HepG2 (cell line): ENCODE measurements at regions not wholly inside any gene's neighbourhood (a gene's known extent, or its start where the extent isn't known, plus 50 kb on each side); places are given as distances from the start of the nearest gene placed in this dataset.

Source experiments
- ATAC-seq: fragments of 200-7000 bp; cut with Tn5 transposase; 3 replicates; pipeline ENCODE4 v1.9.1; 2020; ENCODE audit warnings: mild to moderate bottlenecking, moderate library complexity
- BruUV-seq: library from RNA; stranded (reverse); fragments of 400-500 nt; replicated peaks from 2 replicates; lab custom pipeline; 2021; lab: Mats Ljungman, UMichigan
- CTCF ChIA-PET: fragments of 300-600 bp; formaldehyde crosslinking; extraction: SDS; loops from one replicate; lab custom pipeline; 2021; ENCODE audit warnings: low total read pairs, inconsistent platforms, low intra/inter-chr PET ratio; lab: Yijun Ruan, JAX
- POLR2A ChIA-PET: fragments of 350-600 bp; sonication (Branson Sonifier 250); formaldehyde crosslinking; loops from one replicate; lab custom pipeline; 2020; ENCODE audit warnings: antibody characterized with exemption, inconsistent platforms; lab: Yijun Ruan, JAX
- DNase-seq: peaks from one replicate; pipeline ENCODE4 v3.0.0-alpha.2; 2015; ENCODE audit warnings: low spot score
- FAIRE-seq: peaks from 3 replicates; lab custom pipeline; 2011; peaks lifted over from hg19 to GRCh38; lab: Jason Lieb, UNC
- H2AFZ ChIP-seq: one replicate; pipeline ENCODE4 v1.6.1; 2011; ENCODE audit warnings: low read length, inconsistent platforms
- H3K27ac ChIP-seq: fragments of 300-600 bp; 3 replicates; pipeline ENCODE4 v1.8.0; 2011; ENCODE audit warnings: mixed run types, mild to moderate bottlenecking, mixed read lengths, low read length, inconsistent platforms; ENCODE audit not compliant: insufficient read depth; ENCODE audit errors: extremely low read length
- H3K27me3 ChIP-seq, 2 experiments: fragments of 200-600 bp in 1 of 2; 2 replicates in 1 of 2; 3 replicates in 1 of 2; pipeline versions ENCODE4 v1.6.0 to v1.8.0; 2011; ENCODE audit warnings: low read length in 2 of 2, mild to moderate bottlenecking in 2 of 2, moderate library complexity in 2 of 2, inconsistent platforms in 1 of 2; ENCODE audit not compliant: insufficient read depth in 2 of 2, control insufficient read depth in 1 of 2
- H3K36me3 ChIP-seq, 2 experiments: fragments of 200-600 bp in 1 of 2; replicated peaks in 1 of 2; 2 replicates in 1 of 2; 3 replicates in 1 of 2; pipeline versions ENCODE4 v1.5.1 to v1.8.0; 2011; ENCODE audit warnings: low read length in 2 of 2, inconsistent platforms in 1 of 2; ENCODE audit not compliant: insufficient read depth in 2 of 2, control insufficient read depth in 1 of 2
- H3K4me1 ChIP-seq: 2 replicates; pipeline ENCODE4 v1.5.1; 2012; ENCODE audit warnings: low read length, inconsistent platforms; ENCODE audit not compliant: insufficient read depth
- H3K4me2 ChIP-seq: 2 replicates; pipeline ENCODE4 v1.6.0; 2011; ENCODE audit warnings: low read depth, low read length, inconsistent platforms
- H3K4me3 ChIP-seq, 3 experiments: fragments of 200-600 bp in 1 of 3; sonication (generic), shearing (Covaris generic) in 1 of 3; replicated peaks in 1 of 3; 2 replicates each; pipeline ENCODE4 v1.5.1; 2011 to 2016; ENCODE audit warnings: low read length in 3 of 3, inconsistent platforms in 2 of 3, low read depth in 2 of 3, mild to moderate bottlenecking in 2 of 3, control low read depth in 1 of 3, mixed read lengths in 1 of 3; ENCODE audit not compliant: insufficient read depth in 1 of 3
- H3K79me2 ChIP-seq: one replicate; pipeline ENCODE4 v1.6.1; 2011; ENCODE audit warnings: low read length, inconsistent platforms; ENCODE audit not compliant: insufficient read depth
- H3K9ac ChIP-seq: 2 replicates; pipeline ENCODE4 v1.6.0; 2011; ENCODE audit warnings: mild to moderate bottlenecking, low read depth, low read length, inconsistent platforms; ENCODE audit not compliant: insufficient read depth
- H3K9me3 ChIP-seq: 2 replicates; pipeline ENCODE4 v1.5.1; 2012; ENCODE audit warnings: mild to moderate bottlenecking, low read length
- H4K20me1 ChIP-seq: 2 replicates; pipeline ENCODE4 v1.6.0; 2011; ENCODE audit warnings: inconsistent platforms, mild to moderate bottlenecking, low read length, moderate library complexity; ENCODE audit not compliant: insufficient read depth
- DNMT3B ChIP-seq: conservative IDR thresholded peaks from 2 replicates; pipeline ENCODE4 v1.6.1; 2016; ENCODE audit warnings: missing biosample characterization, control low read depth
- ELF3 ChIP-seq: IDR thresholded peaks from 2 replicates; pipeline ENCODE4 v1.6.1; 2016; ENCODE audit warnings: missing genetic modification reagents, missing compliant biosample characterization
- FOXC1 ChIP-seq: sonication (generic); formaldehyde crosslinking; IDR thresholded peaks from 2 replicates; pipeline ENCODE4 v1.8.0; 2022; ENCODE audit warnings: mild to moderate bottlenecking, missing genetic modification reagents, borderline replicate concordance
- ZNF598 ChIP-seq: sonication (generic); formaldehyde crosslinking; IDR thresholded peaks from 2 replicates; pipeline ENCODE4 v1.5.1; 2020; ENCODE audit warnings: mild to moderate bottlenecking, missing genetic modification reagents, borderline replicate concordance
- ZNF850 ChIP-seq: sonication (generic); formaldehyde crosslinking; conservative IDR thresholded peaks from 2 replicates; pipeline ENCODE4 v1.9.0; 2021; ENCODE audit warnings: mild to moderate bottlenecking, missing genetic modification reagents
- WGBS: methylation state at CpG from one replicate; pipeline ENCODE4 v1.1.6; 2017; ENCODE audit warnings: low lambda C conversion rate; 5-methylcytosine and 5-hydroxymethylcytosine counted together
- in situ Hi-C: cut with HindIII; loops from 2 replicates; pipeline ENCODE4 v1.10.0; 2017; ENCODE audit warnings: low pct_unique_long_range_greater_than_20kb; ENCODE audit not compliant: extremely low pct_ligation_motif_present
- intact Hi-C: fragments of 100-400 bp; cut with micrococcal nuclease; formaldehyde crosslinking; loops from one replicate; pipeline ENCODE4 v1.10.0; 2022; ENCODE audit not compliant: unreplicated experiment
- TF ChIP-seq, protein P1 (sequence below): sonication (generic); formaldehyde crosslinking; conservative IDR thresholded peaks from 2 replicates; pipeline ENCODE4 v1.4.0; 2020; ENCODE audit warnings: missing genetic modification reagents
- TF ChIP-seq, protein P2 (sequence below): sonication (generic); formaldehyde crosslinking; IDR thresholded peaks from 2 replicates; pipeline ENCODE4 v1.4.0; 2020; ENCODE audit warnings: mild to moderate bottlenecking, missing genetic modification reagents
- TF ChIP-seq, protein P3 (sequence below): sonication (generic); formaldehyde crosslinking; IDR thresholded peaks from 2 replicates; pipeline ENCODE4 v1.5.1; 2020; ENCODE audit warnings: missing genetic modification reagents, mild to moderate bottlenecking, borderline replicate concordance
- TF ChIP-seq, protein P4 (sequence below): sonication (generic); formaldehyde crosslinking; IDR thresholded peaks from 2 replicates; pipeline ENCODE4 v1.4.0; 2020; ENCODE audit warnings: missing genetic modification reagents, borderline replicate concordance

DNA sequence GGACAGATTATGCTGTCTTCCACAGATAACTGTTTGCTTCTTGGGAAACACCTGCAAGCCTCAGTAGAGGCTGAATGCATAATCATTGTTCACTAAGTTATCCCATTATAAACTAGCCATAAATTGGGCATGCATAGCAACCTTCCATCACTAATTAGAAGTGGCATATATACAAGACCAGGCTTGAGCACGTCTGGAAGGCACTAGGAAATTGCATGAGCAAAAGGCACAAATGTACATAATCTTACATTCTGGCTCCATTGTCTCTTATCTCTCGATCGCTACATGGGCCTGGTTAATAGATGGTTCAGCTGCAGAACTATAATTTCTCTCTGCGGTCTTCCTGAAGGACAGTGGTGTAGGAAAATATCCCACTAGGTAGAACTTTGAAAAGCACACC, 679.2 kb downstream of the RPL10L start:
- Histone ChIP-seq H3K79me2 (no peaks in the 10 kb centered on the region), H4K20me1 (no peaks in the 10 kb centered on the region), H3K9ac (no peak overlapping the region), H3K27me3 (no peaks in the 10 kb centered on the region), H3K9me3 (peaks cover 68% of the 10 kb centered on the region), H3K36me3 (no peaks in the 10 kb centered on the region), H2AFZ (no peak overlapping the region), H3K4me1 (no peaks in the 10 kb centered on the region), H3K4me2 (no peak overlapping the region), H3K4me3 (no peak overlapping the region), H3K27ac (no peak overlapping the region)
- no peak for DNase-seq
- BruUV-seq = no TSS peak
- intact Hi-C loops (no loop called here), in situ Hi-C loops (no loop called here)
- no peak for ATAC-seq
- POLR2A ChIA-PET = no interaction called here
- FAIRE-seq = no peak
- 2% methylated on average over 4 of the region's 4 CpGs for WGBS
- CTCF ChIA-PET = no interaction called here
- TF ChIP-seq, protein P1, sequence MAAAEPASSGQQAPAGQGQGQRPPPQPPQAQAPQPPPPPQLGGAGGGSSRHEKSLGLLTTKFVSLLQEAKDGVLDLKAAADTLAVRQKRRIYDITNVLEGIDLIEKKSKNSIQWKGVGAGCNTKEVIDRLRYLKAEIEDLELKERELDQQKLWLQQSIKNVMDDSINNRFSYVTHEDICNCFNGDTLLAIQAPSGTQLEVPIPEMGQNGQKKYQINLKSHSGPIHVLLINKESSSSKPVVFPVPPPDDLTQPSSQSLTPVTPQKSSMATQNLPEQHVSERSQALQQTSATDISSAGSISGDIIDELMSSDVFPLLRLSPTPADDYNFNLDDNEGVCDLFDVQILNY (CRISPR knock-in tag) = no peak
- TF ChIP-seq, protein P2, sequence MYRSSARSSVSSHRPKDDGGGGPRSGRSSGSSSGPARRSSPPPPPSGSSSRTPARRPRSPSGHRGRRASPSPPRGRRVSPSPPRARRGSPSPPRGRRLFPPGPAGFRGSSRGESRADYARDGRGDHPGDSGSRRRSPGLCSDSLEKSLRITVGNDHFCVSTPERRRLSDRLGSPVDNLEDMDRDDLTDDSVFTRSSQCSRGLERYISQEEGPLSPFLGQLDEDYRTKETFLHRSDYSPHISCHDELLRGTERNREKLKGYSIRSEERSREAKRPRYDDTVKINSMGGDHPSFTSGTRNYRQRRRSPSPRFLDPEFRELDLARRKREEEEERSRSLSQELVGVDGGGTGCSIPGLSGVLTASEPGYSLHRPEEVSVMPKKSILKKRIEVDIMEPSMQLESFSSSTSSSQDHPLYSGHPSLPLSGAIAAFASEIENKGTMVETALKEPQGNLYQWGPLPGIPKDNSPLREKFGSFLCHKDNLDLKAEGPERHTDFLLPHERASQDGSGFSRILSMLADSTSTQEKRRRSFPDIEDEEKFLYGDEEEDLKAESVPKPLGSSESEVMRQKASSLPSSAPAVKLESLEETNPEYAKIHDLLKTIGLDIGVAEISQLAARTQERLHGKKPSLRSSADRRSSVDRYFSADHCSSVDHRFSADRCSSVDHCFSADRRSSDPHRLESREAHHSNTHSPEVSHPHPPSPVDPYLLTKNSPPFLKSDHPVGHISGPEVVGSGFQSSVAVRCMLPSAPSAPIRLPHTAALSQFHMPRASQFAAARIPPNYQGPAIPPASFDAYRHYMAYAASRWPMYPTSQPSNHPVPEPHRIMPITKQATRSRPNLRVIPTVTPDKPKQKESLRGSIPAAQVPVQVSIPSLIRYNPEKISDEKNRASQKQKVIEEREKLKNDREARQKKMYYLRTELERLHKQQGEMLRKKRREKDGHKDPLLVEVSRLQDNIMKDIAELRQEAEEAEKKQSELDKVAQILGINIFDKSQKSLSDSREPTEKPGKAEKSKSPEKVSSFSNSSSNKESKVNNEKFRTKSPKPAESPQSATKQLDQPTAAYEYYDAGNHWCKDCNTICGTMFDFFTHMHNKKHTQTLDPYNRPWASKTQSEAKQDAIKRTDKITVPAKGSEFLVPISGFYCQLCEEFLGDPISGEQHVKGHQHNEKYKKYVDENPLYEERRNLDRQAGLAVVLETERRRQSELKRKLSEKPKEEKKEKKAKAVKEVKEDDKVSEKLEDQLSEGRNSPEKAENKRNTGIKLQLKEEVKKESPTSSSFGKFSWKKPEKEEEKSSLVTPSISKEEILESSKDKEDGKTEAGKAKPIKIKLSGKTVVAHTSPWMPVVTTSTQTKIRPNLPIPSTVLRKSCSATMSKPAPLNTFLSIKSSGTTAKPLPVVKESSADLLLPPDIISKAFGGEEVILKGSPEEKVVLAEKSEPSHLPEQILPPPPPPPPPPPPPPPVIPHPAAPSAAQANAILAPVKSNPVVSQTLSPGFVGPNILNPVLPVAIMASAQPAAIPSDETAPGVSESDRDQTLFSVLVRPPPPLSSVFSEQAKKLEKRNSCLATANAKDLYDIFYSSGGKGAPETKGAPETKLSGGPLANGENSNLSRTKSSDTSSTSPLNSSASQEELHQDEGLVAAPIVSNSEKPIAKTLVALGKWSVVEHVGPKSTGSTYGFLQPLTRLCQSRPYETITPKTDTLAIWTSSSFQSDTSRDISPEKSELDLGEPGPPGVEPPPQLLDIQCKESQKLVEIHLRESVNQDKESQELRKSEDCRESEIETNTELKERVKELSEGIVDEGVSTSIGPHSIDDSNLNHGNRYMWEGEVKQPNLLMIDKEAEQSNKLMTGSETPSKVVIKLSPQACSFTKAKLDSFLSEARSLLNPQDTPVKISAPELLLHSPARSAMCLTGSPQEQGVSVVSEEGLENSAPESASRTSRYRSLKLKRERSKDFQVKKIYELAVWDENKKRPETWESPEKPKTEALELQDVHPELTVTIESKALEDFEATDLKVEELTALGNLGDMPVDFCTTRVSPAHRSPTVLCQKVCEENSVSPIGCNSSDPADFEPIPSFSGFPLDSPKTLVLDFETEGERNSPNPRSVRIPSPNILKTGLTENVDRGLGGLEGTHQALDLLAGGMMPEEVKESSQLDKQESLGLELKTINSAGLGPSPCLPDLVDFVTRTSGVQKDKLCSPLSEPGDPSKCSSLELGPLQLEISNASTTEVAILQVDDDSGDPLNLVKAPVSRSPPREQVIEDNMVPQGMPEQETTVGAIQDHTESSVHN = no peak
- no peak for TF ChIP-seq DNMT3B (CRISPR knock-in tag)
- TF ChIP-seq FOXC1 (CRISPR knock-in tag) = no peak
- TF ChIP-seq ZNF850 (CRISPR knock-in tag) = no peak
- TF ChIP-seq, protein P3, sequence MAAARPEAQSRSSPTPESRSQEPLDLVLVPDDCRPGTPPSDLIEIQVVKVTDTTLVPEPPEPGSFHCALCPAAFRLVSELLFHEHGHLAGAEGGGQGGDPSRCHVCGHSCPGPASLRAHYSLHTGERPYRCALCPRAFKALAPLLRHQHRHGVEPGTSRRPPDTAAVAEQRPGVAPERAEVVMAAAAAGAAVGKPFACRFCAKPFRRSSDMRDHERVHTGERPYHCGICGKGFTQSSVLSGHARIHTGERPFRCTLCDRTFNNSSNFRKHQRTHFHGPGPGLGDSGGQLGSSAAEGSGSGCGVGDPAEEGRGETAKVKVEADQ (CRISPR knock-in tag) = no peak
- TF ChIP-seq, protein P4, sequence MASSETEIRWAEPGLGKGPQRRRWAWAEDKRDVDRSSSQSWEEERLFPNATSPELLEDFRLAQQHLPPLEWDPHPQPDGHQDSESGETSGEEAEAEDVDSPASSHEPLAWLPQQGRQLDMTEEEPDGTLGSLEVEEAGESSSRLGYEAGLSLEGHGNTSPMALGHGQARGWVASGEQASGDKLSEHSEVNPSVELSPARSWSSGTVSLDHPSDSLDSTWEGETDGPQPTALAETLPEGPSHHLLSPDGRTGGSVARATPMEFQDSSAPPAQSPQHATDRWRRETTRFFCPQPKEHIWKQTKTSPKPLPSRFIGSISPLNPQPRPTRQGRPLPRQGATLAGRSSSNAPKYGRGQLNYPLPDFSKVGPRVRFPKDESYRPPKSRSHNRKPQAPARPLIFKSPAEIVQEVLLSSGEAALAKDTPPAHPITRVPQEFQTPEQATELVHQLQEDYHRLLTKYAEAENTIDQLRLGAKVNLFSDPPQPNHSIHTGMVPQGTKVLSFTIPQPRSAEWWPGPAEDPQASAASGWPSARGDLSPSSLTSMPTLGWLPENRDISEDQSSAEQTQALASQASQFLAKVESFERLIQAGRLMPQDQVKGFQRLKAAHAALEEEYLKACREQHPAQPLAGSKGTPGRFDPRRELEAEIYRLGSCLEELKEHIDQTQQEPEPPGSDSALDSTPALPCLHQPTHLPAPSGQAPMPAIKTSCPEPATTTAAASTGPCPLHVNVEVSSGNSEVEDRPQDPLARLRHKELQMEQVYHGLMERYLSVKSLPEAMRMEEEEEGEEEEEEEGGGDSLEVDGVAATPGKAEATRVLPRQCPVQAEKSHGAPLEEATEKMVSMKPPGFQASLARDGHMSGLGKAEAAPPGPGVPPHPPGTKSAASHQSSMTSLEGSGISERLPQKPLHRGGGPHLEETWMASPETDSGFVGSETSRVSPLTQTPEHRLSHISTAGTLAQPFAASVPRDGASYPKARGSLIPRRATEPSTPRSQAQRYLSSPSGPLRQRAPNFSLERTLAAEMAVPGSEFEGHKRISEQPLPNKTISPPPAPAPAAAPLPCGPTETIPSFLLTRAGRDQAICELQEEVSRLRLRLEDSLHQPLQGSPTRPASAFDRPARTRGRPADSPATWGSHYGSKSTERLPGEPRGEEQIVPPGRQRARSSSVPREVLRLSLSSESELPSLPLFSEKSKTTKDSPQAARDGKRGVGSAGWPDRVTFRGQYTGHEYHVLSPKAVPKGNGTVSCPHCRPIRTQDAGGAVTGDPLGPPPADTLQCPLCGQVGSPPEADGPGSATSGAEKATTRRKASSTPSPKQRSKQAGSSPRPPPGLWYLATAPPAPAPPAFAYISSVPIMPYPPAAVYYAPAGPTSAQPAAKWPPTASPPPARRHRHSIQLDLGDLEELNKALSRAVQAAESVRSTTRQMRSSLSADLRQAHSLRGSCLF (CRISPR knock-in tag) = no peak
- TF ChIP-seq ZNF598 = no peak
- TF ChIP-seq ELF3 (CRISPR knock-in tag) = no peak
